HG02840 (cell line): ENCODE measurements at regions not wholly inside any gene's neighbourhood (a gene's known extent, or its start where the extent isn't known, plus 50 kb on each side); places are given as distances from the start of the nearest gene placed in this dataset.
"Not testable (repeated sequence)": the region's sequence is repeated elsewhere in the genome, so short reads cannot be mapped to it uniquely, and the experiment has no call there.

Source experiments
- ATAC-seq: cut with Tn5 transposase; IDR thresholded peaks from one replicate; pipeline ENCODE4 v1.9.1; 2021; ENCODE audit warnings: mild to moderate bottlenecking, moderate library complexity, moderate number of reproducible peaks; ENCODE audit not compliant: unreplicated experiment, low FRiP score

DNA sequence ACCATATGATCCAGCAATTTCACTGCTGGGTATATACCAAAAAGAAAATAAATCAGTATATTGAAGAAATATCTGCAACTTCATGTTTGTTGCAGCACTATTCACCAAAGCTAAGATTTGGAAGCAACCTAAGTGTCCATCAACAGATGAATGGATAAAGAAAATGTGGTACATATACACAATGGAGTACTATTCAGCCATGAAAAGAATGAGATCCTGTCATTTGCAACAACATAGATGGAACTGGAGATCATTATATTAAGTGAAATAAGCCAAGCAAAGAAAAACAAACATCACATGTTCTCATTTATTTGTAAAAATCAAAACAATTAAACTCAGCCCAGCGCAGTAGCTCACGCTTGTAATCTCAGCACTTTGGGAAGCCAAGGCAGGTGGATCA lies 184.4 kb upstream of the NR5A2 start:
- ATAC-seq: not testable (repeated sequence)

DNA sequence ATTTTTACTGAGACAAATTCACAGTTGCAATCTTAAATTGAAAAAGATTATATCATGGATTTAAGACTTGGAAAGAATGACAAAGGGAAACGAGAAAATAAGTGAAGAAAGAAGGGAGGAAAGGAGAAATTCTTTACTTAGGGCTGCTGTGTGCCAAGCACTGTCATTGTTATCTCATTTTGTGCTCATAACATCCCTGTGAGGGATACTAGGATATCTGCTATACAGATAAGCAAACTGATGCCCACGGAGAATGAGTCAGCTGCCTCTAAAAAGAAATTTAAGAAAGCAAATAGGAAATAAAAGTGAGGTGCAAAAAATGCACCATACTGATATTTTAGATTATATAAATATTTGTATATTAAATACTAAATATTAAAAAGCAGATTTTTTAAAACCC lies 183.6 kb upstream of the NR5A2 start:
- no peak for ATAC-seq

GRCh38 chr1:199847021-199847420 lies 180.5 kb upstream of the NR5A2 start:
- no peak for ATAC-seq

DNA sequence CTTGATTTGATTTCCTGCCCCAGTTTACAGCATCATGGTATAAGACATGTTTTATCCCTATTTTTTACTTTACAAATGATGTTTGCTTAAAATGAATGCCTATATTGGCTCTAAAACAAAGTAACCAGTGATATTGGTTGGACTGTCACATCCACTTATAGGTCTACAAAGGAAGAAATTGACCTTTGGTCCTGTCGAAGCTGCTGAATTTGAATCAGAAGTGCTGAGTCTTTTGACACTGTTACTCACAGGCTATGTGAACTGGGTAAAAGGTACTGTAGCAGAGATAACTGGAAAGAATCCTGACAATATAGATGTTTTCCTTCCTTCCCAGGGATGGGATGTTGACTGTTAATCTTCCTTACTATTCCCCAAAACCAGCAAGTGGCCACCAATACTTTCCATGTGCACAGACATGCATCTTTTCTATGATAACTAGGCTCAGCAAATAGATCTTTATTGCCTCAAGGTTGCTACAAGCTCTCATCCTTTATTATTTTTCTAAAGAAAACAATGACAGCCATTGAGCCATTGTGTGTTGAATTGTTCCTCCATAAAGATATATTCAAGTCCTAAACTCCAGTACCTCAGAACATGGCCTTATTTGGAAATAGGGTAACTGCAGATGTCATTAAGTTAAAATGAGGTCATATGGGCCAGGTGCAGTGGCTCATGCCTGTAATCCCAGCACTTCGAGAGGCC lies 175.9 kb upstream of the NR5A2 start:
- no peak for ATAC-seq

DNA sequence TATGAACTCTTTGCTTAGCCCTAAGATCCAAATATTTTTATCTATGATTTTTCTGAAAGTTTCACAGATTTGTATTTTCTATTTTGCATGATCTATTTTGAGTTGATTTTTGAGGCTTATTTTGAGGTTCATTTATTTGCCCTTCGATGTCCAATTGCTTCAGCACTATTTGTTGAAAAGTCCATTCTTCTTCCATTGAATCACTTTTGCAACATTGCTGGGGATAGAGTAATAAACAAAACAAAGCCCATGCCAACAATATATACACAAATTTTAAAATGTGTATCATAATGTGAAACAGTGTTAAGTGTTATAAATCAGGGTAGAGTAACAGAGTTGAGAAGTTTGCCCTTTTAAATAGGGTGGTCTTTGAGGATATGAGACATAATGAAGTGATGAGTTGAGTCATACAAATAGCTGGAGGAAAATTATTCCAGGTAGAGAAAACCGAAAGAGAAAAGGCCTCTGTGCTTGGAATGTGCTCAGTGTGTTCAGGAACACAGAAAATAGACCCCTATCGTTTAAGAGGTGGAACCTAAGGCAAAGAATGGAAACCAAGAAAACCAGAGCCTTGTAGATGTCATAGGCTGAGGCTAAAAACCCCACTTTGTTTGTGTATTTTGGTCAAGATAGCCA lies 172.7 kb upstream of the NR5A2 start:
- no peak for ATAC-seq

- no peak for ATAC-seq
Observed at GRCh38 chr1:199855580-199855979, 171.9 kb upstream of the NR5A2 start.

GRCh38 chr1:199856216-199856780 lies 171.2 kb upstream of the NR5A2 start:
- no peak for ATAC-seq

DNA sequence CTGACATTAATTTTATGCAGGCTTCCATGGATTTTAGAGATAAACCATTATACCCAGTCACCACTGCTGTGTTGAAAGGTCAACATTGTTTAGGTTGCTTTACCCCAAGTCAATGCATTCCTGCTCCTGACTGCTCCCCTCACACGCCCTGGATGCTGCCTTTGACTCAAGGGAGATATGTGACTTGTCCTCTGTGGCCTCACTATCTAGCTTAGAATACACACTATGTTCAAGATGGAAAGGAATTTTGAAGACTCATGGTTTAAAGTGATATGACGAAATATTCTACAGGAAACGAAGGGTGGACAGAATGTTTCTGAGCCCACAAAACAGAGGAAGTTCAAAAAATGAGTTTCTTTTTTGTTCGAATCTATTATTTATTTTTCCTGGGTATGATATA lies 170.4 kb upstream of the NR5A2 start:
- no peak for ATAC-seq

DNA sequence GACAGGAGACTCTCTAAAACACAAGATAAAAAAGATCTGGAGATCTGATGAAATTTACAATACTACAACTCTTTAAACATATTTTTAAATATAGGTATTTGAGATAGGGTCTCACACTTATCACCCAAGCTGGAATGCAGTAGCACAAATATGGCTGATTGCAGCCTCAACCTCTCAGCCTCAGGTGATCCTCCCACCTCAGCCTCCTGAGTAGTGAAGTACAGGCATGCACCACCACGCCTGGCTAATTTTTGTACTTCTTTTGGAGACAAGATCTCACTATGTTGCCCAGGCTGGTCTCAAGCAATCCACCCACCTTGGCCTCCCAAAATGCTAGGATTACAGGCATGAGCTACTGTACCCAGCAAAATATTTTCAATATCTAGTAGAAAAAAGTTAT lies 170.0 kb upstream of the NR5A2 start:
- no peak for ATAC-seq

- ATAC-seq: no peak
Observed at GRCh38 chr1:199858171-199858570, 169.3 kb upstream of the NR5A2 start.

DNA sequence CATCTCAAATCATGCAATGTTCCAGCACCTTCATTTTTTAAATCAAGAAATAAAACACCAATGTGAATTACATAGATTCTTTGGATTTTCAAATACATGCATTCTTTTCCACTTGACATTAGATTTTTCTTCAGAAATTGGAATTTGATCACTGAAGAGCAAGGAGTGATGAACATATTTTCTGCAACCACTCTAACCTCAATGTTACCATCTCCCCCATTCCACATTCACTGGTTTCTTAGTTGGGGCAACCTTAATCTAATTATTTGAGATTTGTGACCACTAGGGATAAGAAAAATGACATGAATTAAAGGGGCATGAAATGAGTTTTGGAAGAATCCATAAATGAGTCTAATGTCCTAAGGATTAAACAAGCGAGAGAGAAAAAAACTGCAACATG lies 168.7 kb upstream of the NR5A2 start:
- no peak for ATAC-seq

GRCh38 chr1:199859491-199859933 lies 168.0 kb upstream of the NR5A2 start:
- no peak for ATAC-seq

DNA sequence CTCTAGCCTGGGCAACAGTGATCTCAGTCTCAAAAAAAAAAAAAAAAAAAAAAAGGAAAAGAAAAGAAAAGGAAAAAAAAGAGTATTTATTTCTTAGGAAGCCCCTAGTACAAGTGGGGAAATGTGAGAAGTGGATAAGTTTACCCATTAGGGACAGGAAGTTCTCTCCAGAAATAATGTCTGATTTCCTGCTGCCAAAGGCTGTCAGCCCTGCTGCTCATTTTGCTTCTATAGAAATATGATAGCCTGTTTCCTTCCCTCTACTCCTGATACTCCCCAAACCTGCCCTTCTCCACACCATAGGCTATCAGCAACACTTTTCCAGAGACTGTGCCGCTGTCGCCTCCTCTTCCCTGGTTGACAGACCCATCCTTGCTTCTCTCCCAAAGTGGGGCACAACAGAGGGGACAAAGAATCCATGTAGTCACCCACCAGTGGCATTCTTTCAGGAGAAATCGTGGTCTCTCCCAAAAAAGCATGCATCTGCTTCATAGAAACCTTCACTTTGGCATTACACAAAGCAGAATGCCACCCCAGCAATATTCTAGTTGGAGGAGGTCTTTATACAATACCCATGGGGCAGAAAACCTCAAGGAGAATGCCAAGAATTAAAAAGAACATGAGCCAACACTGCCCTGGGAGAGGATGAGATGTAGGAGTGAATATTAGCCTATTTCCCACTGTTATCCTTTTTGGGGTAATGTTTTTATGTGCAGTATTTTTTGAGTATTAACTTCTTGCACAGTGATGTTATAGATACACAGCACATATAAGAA lies 166.3 kb upstream of the NR5A2 start:
- ATAC-seq: no peak

DNA sequence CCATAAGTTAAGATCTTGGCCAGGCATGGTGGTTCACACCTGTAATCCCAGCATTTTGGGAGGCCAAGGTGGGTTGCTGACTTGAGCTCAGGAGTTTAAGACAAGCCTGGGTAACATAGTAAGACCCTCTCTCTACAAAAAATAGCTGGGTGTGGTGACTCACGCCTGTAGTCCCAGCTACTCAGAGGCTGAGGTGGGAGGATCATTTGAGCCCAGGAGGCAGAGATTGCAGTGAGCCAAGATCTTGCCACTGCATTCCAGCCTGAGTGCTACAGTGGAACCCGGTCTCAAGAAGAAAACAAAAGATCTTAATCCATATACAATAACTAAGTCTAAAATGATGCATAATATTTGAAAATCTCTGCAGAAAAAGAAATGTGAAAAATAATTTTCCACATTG lies 165.5 kb upstream of the NR5A2 start:
- no peak for ATAC-seq

DNA sequence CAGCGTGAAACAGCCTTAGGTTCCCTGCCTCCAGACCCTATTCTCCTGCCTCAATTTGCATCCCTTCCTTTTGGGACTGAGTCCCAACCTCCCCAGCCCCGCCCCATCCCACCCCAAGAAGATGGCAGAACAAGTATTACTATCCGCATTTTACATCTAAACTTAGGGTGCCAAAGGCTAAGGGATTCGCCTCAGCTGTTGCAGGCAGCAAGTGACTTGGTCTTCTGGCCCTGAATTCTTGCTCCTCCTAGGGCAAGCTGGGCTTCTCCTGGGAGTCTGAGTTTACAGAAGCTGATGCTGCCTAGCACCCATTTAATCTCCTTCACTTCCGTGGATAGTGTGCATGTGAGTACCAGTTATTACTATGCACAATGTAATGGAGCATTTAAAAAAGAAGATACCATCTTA lies 161.3 kb upstream of the NR5A2 start:
- no peak for ATAC-seq

GRCh38 chr1:199867601-199868000 lies 159.9 kb upstream of the NR5A2 start:
- ATAC-seq: no peak

DNA sequence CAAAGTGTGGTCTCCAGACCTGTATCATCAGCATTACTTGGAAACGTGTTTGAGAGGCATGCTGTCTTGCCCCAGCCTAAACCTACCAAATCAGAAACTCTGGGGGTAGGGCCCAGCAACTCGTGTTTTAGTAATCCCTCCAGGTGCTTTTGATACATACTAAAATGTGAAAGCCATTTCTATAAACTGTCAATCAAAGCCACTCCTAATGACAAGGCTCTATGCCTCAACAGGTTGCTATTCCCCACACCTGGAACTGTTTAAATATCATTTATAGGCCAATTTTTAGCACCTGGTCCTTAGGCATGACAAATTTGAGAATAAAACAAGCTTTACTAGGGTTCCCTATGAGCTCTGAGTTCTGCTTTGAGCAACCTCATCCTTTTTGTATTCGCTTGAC lies 158.7 kb upstream of the NR5A2 start:
- ATAC-seq: no peak

- no peak for ATAC-seq
Observed at GRCh38 chr1:199875337-199875736, 152.2 kb upstream of the NR5A2 start.

GRCh38 chr1:199875856-199876255 lies 151.7 kb upstream of the NR5A2 start:
- ATAC-seq: no peak

DNA sequence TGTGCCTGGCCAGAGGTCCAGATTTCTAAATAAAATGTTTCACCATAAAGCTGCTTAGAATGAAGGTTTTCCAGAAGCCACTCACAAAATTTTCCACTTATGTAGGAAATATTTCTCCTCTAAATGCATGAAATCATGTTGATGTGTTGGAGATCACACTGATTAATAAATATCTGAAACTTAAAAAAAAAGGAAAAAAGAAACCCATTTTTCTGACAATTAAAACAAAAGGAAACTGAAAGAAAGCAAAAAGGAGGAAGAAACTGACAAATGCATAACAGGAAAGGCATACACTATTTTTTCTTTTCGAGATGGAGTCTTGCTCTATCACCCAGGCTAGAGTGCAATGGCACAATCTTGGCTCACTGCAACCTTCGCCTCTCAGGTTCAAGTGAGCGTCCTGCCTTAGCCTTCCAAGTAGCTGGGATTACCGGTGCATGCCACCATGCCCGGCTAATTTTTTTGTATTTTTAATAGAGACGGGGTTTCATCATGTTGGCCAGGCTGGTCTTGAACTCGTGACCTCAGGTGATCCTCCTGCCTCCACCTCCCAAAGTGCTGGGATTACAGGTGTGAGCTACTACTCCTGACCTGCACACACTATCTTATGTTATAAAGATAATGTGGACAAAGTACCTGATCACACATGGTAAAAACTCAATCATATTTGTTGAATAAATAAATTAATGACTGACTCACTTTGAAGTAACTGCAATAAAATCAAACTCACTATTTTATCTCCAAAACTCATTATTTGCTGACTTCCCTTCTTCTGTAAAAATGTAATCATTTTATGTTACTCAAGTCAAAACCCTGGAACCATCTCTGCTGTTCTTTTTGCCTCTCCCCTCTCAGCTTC lies 149.8 kb upstream of the NR5A2 start:
- ATAC-seq: no peak
